ENCODE measurements at regions not wholly inside any gene's neighbourhood (a gene's known extent, or its start where the extent isn't known, plus 50 kb on each side); places are given as distances from the start of the nearest gene placed in this dataset.

DNA sequence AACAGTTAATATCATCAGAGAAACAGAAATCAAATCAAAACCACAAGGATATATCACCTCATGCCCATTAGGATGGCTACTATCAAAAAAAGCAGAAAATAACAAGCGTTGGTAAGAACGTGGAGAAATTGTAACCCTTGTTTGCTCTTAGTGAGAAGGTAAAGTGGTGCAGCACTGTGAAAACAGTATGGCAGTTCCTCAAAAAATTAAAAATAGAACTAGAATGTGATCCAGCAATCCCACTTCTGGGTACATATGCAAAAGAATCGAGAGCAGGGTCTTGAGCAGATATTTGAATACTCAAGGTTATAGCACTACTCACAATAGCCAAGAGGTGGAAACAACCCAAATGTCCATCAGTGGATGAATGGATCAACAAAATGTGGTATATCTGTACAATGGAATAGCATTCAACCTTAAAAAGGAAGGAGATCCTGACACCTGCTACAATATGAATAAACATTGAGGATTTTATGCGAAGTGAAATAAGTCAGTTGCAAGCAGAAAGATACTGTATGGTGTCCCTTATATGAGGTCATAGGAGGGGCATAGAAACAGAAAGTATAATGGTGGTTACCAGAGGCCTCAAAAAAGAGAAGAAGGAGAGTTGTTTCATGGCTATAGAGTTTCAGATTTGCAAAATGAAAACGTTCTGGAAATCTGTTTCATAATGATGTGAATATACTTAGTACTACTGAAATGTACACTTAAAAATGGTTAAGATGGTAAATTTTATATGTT lies 131.0 kb upstream of the EEA1 start:
- H3K9me3 ChIP-seq (ENCODE audit: control insufficient read depth, insufficient read depth, low read depth, low read length): no peaks in the 10 kb centered on the region
- H3K27ac ChIP-seq (ENCODE audit: extremely low read depth, low read depth, low read length): no peak overlapping the region
- no peak for TF ChIP-seq ZNF350 (tag by site-specific recombination; IDR thresholded peaks at IDR 0.05)
- no peak for TF ChIP-seq ZNF175 (tag by site-specific recombination; IDR thresholded peaks at IDR 0.05)
- TF ChIP-seq ZNF324 (tag by site-specific recombination; IDR thresholded peaks at IDR 0.05): no peak
- no peak for TF ChIP-seq ZNF423 (tag by site-specific recombination; IDR thresholded peaks at IDR 0.05)
- TF ChIP-seq ZNF473 (tag by site-specific recombination; IDR thresholded peaks at IDR 0.05): no peak
- no peak for TF ChIP-seq ZNF624 (tag by site-specific recombination; IDR thresholded peaks at IDR 0.05)
- no peaks in the 10 kb centered on the region for H3K36me3 ChIP-seq (ENCODE audit: control insufficient read depth in 2 of 2, insufficient read depth in 1 of 2, low read length in 2 of 2)
- no peaks in the 10 kb centered on the region for H3K4me1 ChIP-seq (ENCODE audit: control insufficient read depth, insufficient read depth, low read length)
- ChIA-PET POLR2A (no interaction called here), CTCF (no interaction called here)
- no peak overlapping the region for H3K4me3 ChIP-seq (ENCODE audit: low read depth, low read length)

DNA sequence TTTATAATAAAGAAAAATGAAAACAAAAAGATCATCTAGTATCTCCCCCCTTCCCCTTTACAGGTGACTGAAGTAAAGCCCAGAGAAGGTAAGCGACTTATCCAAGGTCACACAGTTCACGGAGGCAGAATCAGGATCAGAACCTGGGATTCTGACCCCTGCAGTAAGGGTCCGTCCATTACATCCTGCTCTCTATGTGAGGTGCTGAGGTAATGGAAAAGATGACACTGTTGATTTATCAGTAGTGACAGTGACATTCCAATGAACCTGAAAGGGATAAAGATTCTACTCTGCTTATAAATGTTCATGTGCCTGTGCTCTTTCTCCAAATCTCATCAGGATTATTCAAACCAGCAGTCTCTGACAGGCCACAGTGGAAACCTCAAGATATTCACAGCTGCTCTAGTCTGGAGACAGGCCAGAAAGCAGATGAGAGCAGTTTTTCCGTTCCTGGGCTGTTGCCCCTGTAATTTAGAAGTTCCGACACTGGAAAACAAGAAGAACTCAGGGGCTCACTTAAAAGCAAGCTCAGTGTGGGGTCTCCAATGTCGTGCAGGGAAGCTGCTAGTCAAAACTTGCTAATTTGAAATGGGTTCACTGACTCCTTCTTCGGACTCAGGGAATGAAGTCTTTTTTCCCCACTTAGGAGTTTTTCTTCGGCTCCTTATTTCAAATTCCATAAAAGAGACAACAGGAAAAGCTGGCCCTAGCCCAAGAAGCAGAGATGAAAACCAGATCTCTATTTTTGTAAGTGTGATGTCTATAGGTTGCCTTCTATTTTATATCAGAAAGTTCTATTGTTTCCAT lies 131.8 kb upstream of the EEA1 start:
- Histone ChIP-seq H3K9me3 (ENCODE audit: control insufficient read depth, insufficient read depth, low read depth, low read length) (no peaks in the 10 kb centered on the region), H3K27ac (ENCODE audit: extremely low read depth, low read depth, low read length) (no peak overlapping the region), H3K4me1 (ENCODE audit: control insufficient read depth, insufficient read depth, low read length) (no peaks in the 10 kb centered on the region), H3K4me3 (ENCODE audit: low read depth, low read length) (no peak overlapping the region), H3K36me3 (ENCODE audit: control insufficient read depth in 2 of 2, insufficient read depth in 1 of 2, low read length in 2 of 2) (no peaks in the 10 kb centered on the region)
- CTCF ChIA-PET: interaction anchor here (1.5 kb wide), 1 partner anchor 74 kb away, joined by 4 read pairs; no protein-coding TSS in a partner anchor
- TF ChIP-seq, protein P1, sequence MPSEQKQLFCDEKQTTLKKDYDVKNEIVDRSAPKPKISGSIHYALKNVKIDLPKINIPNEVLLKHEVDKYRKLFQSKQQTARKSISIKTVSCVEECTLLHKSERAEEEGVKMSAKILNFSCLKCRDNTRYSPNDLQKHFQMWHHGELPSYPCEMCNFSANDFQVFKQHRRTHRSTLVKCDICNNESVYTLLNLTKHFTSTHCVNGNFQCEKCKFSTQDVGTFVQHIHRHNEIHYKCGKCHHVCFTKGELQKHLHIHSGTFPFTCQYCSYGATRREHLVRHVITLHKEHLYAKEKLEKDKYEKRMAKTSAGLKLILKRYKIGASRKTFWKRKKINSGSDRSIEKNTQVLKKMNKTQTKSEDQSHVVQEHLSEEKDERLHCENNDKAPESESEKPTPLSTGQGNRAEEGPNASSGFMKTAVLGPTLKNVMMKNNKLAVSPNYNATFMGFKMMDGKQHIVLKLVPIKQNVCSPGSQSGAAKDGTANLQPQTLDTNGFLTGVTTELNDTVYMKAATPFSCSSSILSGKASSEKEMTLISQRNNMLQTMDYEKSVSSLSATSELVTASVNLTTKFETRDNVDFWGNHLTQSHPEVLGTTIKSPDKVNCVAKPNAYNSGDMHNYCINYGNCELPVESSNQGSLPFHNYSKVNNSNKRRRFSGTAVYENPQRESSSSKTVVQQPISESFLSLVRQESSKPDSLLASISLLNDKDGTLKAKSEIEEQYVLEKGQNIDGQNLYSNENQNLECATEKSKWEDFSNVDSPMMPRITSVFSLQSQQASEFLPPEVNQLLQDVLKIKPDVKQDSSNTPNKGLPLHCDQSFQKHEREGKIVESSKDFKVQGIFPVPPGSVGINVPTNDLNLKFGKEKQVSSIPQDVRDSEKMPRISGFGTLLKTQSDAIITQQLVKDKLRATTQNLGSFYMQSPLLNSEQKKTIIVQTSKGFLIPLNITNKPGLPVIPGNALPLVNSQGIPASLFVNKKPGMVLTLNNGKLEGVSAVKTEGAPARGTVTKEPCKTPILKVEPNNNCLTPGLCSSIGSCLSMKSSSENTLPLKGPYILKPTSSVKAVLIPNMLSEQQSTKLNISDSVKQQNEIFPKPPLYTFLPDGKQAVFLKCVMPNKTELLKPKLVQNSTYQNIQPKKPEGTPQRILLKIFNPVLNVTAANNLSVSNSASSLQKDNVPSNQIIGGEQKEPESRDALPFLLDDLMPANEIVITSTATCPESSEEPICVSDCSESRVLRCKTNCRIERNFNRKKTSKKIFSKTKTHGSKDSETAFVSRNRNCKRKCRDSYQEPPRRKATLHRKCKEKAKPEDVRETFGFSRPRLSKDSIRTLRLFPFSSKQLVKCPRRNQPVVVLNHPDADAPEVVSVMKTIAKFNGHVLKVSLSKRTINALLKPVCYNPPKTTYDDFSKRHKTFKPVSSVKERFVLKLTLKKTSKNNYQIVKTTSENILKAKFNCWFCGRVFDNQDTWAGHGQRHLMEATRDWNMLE (tag by site-specific recombination; conservative IDR thresholded peaks at IDR 0.05; ENCODE audit: low read depth): no peak
- TF ChIP-seq ZBTB1 (tag by site-specific recombination; IDR thresholded peaks at IDR 0.05) (no peak), YY1 (tag by site-specific recombination; IDR thresholded peaks at IDR 0.05) (no peak)
- POLR2A ChIA-PET: interaction anchor here (1.1 kb wide), 1 partner anchor 19 kb away, joined by 3 read pairs; no protein-coding TSS in a partner anchor

DNA sequence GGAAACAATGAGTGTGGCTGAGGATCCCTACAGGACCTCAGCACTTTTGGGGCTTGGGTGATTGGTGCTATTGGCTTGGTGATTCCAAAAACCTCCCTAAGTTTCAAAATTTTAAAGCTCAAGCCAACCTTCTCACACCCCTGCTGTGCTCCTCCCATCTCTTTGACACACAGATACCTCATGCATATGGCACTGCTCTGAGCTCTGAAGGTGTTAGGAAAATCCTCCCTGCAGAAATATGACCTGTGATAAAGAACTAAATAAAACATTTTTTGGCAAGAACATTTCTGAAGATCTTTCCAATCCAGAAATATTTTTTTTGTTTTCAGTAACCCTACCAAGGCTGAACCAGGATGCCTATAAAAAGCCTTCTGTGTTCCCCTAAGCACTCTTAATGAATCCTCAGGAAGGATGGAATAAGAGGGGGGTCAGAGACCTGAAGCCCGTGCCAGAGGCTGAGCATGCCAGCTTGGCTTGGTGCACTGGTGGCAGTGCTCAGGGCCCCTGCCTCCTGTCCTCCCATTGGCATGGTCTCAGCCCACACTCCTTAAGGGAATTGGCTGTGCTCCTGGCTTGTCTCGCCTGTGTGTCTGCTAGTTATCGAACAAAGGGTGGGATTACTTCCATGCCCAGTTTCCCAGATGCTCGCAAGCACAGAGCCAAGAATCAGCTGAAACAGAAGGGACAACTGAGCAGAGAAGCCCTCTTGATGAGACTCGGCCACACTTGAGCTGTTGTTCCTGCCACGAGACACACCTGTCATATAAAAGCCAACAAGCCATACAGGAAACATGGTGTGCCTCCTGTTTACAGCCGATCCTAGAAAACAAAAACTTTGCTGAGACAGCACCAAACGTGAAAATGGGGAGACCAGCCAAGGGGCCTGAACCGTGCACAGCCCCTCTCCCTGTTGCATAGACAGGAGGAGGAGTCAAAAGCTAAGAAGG lies 132.7 kb upstream of the EEA1 start:
- Histone ChIP-seq H3K9me3 (ENCODE audit: control insufficient read depth, insufficient read depth, low read depth, low read length) (no peaks in the 10 kb centered on the region), H3K27ac (ENCODE audit: extremely low read depth, low read depth, low read length) (no peak overlapping the region), H3K36me3 (ENCODE audit: control insufficient read depth in 2 of 2, insufficient read depth in 1 of 2, low read length in 2 of 2) (no peaks in the 10 kb centered on the region), H3K4me1 (ENCODE audit: control insufficient read depth, insufficient read depth, low read length) (no peaks in the 10 kb centered on the region), H3K4me3 (ENCODE audit: low read depth, low read length) (no peak overlapping the region)
- POLR2A ChIA-PET: interaction anchor here (1.1 kb wide), 1 partner anchor 18 kb away, joined by 3 read pairs; no protein-coding TSS in a partner anchor
- CTCF ChIA-PET: interaction anchor here (0.7 to 1.5 kb wide), 3 partner anchors 36 to 74 kb away, joined by 3 to 4 read pairs (median 3); no protein-coding TSS in a partner anchor
- TF ChIP-seq ZNF274 (IDR thresholded peaks at IDR 0.05; ENCODE audit: low read length): no peak
- TF ChIP-seq ZNF274 (tag by site-specific recombination; IDR thresholded peaks at IDR 0.05; ENCODE audit: borderline replicate concordance): no peak
- TF ChIP-seq ZNF707 (tag by site-specific recombination; IDR thresholded peaks at IDR 0.05): no peak
- no peak for TF ChIP-seq ZBTB7A (tag by site-specific recombination; IDR thresholded peaks at IDR 0.05; ENCODE audit: low read depth)
- TF ChIP-seq, protein P2, sequence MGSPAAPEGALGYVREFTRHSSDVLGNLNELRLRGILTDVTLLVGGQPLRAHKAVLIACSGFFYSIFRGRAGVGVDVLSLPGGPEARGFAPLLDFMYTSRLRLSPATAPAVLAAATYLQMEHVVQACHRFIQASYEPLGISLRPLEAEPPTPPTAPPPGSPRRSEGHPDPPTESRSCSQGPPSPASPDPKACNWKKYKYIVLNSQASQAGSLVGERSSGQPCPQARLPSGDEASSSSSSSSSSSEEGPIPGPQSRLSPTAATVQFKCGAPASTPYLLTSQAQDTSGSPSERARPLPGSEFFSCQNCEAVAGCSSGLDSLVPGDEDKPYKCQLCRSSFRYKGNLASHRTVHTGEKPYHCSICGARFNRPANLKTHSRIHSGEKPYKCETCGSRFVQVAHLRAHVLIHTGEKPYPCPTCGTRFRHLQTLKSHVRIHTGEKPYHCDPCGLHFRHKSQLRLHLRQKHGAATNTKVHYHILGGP (tag by site-specific recombination; IDR thresholded peaks at IDR 0.05): no peak
- no peak for TF ChIP-seq ZNF184 (tag by site-specific recombination; IDR thresholded peaks at IDR 0.05)
- TF ChIP-seq ZNF350 (tag by site-specific recombination; IDR thresholded peaks at IDR 0.05): no peak
- TF ChIP-seq, protein P3, sequence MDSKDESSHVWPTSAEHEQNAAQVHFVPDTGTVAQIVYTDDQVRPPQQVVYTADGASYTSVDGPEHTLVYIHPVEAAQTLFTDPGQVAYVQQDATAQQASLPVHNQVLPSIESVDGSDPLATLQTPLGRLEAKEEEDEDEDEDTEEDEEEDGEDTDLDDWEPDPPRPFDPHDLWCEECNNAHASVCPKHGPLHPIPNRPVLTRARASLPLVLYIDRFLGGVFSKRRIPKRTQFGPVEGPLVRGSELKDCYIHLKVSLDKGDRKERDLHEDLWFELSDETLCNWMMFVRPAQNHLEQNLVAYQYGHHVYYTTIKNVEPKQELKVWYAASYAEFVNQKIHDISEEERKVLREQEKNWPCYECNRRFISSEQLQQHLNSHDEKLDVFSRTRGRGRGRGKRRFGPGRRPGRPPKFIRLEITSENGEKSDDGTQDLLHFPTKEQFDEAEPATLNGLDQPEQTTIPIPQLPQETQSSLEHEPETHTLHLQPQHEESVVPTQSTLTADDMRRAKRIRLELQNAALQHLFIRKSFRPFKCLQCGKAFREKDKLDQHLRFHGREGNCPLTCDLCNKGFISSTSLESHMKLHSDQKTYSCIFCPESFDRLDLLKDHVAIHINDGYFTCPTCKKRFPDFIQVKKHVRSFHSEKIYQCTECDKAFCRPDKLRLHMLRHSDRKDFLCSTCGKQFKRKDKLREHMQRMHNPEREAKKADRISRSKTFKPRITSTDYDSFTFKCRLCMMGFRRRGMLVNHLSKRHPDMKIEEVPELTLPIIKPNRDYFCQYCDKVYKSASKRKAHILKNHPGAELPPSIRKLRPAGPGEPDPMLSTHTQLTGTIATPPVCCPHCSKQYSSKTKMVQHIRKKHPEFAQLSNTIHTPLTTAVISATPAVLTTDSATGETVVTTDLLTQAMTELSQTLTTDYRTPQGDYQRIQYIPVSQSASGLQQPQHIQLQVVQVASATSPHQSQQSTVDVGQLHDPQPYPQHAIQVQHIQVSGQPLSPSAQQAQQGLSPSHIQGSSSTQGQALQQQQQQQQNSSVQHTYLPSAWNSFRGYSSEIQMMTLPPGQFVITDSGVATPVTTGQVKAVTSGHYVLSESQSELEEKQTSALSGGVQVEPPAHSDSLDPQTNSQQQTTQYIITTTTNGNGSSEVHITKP (tag by site-specific recombination; IDR thresholded peaks at IDR 0.05): no peak
- TF ChIP-seq ZNF341 (tag by site-specific recombination; IDR thresholded peaks at IDR 0.05; ENCODE audit: low read depth): no peak

Data from HEK293 (cell line).